ENCODE measurements at regions not wholly inside any gene's neighbourhood (a gene's known extent, or its start where the extent isn't known, plus 50 kb on each side); places are given as distances from the start of the nearest gene placed in this dataset.
"Not testable (repeated sequence)": the region's sequence is repeated elsewhere in the genome, so short reads cannot be mapped to it uniquely, and the experiment has no call there.

DNA sequence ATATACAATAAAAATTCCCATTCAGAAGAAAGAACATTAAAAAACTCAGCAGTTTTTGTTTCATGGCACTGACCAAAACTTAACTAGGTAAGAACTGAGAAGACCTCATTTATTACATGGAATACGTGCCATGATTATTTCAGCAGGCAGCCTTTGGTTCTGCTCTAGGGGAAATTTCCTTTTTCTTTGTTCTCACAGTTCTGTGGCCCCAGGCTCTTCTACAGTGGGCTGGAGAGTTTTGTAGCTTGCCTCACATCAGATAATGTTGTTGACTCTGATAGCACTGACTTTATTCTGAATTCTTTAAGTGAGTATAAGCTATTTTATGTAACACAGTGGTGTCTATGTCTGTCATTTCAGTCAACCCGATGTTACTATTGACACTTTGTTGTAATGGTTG lies 844.3 kb downstream of the TBC1D32 start:
- DNase-seq: no peak

DNA sequence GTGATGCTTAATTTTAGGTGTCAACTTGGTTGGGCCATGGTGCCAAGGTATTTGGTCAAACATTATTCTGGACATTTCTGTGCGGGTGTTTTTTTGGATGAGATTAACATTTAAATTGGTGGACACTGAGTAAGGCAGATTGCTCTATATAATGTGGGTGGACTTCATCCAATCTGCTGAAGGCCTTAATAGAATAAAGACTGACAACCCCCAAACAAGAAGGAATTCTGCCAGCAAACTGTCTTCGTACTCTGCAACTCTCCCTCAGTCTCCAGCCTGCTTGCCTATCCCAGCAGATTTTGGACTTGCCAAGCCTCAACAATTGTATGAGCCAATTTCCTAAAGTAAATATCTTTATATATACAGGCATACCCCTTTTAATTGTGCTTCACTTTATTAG lies 850.1 kb downstream of the TBC1D32 start:
- DNase-seq: no peak

DNA sequence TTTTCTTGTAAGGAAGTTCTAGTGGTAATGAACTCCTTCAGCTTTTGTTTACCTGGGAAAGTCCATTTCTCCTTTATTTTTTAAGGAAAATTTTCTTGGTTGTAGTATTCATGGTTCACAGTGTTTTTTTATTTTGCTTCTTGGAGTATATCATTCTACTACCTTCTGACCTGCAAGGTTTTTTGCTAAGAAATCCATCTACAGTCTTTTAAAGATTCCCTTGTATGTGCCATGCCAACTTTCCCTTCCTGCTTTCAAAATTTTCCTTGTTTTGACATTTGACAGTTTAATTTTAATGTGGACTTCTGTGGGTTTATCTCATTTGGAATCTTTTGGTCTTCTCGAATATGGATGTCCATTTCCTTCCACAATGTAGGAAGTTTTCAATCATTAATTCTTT lies 855.6 kb downstream of the TBC1D32 start:
- no peak for DNase-seq

DNA sequence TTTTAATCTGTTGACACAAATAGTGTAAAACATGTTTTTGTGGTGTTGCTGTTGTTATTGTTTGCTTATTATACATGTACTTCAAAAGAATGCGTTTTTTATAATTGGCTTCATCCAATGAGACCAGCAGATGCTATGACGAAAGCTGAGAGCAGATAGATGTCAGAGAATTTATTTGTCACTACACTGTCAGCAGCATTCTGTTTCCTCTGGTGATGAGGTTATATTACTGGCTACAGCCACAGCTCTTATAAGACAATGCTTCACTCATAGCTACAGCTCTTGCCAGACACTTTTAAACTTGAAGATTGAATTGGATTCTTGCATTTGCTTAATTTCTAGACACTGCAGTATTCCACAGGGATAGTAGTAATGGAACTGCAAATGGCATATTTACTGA lies 860.5 kb downstream of the TBC1D32 start:
- no peak for DNase-seq

DNA sequence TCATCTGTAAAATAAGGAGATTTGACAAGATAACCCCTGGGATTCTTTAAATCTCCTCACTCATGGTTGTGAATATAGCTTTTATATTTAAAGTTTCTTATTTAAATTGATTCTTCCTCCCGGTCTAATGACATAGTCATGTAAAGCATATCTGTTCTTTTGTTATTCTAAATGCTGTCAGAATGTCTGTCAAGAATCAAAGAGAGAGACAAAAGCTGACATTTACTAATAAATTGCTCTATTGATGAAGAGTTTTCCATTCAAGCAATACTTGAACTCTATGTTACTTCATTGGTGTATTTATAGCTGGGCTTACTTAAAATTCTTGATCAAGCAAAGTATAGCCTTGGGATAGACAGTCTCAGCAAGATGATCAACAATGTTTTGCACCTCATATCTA lies 865.8 kb downstream of the TBC1D32 start:
- DNase-seq: no peak

DNA sequence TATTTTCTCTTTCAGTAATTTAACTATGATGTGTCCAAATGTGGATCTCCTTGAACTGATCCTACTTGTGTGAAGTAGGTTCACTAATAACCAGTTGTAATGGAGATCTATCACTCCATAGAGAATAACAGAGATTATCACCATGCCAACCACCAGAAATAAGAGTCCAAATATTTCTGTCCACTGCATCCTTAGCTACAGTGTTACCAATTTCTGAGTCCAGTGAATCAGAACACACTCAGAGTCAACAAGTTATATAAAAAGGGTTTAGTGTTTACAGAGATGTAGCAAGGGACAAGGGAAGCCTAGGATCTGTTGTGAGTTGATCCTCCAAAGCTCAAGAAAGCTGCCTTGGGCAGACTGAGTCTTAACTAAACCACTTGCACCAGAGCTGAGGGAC lies 882.8 kb downstream of the TBC1D32 start:
- DNase-seq: no peak

DNA sequence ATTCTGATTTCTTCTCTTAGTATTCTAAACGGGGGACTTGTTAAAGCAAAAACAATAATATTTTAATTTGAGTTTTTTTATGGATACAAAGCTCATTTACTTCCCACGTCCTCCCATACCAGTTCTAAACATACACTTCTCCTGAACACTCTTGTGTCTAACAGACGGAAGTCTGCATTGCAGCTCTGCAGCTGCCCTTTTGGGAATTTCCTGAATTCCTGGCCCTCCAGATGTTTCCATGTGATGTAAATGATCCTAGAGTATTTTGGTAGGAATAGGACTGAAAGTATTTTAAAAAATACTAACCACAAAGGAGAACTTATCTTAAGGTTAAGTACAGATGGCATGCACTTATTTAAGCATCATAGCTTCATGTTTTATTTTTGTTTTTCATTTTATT lies 886.7 kb downstream of the TBC1D32 start:
- DNase-seq: no peak

DNA sequence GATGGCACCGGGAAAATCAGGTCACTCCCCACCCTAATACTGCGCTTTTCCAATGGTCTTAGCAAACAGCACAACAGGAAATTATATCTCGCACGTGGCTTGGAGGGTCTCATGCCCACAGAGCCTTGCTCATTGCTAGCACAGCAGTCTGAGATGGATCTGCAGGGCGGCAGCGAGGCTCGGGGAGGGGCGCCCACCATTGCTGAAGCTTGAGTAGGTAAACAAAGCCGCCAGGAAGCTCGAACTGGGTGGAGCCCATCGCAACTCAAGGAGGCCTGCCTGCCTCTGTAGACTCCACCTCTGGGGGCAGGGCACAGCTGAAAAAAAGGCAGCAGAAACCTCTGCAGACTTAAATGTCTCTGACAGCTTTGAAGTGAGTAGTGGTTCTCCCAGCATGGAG lies 901.4 kb downstream of the TBC1D32 start:
- not testable (repeated sequence) for DNase-seq

DNA sequence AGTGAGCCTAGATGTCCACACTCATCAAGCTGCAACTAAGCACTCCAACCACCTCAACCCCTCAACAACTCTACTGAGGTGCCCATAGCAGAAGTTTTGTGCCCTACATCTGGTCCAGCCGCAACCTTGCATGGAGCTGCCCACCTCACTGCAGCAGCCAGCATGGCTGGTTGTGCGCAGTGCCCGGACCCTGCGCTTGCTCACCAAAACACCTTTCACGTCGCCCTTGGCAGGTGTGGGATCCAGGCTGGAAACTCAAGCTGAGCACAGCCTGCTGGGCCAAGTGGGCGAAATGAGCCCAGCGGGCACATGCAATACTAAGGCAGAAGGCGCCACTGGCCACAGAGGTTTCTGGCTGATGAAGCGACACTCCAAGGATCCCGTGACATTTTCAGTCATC lies 902.4 kb downstream of the TBC1D32 start:
- DNase-seq: no peak

DNA sequence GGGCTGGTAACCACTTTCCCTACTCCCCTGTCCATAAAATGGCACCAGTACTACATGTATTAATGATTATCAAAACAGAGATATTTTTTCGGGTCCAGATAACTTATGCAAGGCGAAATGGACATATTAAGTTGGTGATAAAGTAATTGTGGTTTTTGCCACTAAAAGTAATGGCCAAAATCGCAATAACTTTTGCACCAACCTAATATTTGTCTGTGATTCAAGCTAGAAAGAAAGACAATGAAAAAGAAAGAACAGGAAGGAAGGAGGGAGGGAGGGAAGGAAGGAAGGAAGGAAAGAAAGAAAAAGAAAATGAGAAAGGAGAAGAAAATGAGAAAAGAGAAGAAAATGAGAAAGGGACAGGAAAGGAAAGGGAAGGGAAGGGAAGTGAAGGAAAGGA lies 922.9 kb downstream of the TBC1D32 start:
- no peak for DNase-seq

DNA sequence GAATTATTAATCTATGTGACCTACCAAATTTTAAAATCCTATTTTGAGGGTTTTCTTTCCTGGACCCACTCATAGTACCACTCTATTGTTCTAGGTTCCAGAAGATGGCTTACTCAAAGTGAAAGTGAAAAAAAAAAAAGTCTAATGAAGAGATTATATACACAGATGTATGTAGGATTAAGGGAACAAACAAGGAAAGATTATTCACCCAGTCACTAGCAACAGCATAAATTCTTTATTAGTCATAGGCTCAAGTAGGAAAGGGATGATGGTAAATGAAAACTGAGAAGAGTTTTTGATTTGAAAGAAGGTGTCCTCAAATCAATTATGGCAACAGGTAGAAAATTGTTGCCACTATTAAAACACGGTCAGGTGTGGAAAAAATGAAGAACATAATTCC lies 923.7 kb downstream of the TBC1D32 start:
- DNase-seq: no peak

DNA sequence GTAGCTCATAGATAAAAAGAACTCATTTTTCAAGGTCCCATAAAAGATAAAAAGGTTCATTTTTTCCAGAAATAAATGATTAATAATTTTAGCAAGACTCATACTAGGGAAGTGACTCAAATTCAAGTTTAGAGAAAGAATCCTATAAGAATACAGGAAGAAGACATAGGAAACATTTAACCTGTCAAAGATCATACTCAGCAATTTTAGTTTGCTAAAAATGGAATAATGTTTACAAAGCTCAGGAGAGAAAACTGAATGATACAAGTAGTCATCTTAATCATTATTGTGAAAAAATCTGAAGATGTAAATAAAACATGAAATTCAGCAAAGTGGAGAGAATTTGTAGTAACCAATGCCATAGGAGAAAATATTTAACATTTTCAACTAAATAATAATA lies 926.6 kb downstream of the TBC1D32 start:
- DNase-seq: no peak

DNA sequence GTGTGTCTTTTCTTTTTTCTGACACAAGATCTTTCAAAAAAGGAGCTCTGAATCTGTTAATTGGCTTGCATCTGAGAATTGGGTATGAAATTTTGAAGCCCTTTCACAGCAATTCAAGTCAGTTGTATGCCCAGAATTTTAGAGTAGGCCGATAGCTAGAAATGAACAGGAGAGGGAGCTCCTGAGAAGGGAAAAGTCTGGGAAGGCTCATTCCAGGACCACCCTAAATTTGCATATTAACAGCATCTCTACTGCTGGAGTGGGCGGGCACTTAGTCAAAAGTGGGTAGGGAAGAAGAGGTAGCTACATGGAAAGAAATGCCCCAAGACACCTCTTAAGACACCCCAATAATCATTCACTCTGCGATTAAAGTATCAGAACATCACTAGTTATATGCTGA lies 928.3 kb downstream of the TBC1D32 start:
- no peak for DNase-seq

DNA sequence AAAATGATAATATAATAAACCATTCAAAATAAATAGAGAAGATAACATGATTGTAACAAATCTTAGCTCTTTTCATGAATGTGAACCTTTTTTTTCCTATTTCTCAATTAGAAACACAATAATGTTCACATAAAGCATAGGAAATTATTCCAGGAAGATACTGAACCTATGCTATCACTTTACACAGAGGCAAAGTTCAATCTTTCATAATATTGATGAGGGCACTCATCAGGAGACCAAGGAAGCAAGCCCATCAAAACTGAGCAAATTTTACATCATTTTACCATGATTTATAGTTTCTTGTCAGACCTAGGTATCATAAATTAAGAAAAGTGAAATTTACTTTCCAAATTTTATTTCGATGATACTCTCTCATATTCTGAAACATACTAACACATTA lies 938.5 kb downstream of the TBC1D32 start:
- DNase-seq: no peak

DNA sequence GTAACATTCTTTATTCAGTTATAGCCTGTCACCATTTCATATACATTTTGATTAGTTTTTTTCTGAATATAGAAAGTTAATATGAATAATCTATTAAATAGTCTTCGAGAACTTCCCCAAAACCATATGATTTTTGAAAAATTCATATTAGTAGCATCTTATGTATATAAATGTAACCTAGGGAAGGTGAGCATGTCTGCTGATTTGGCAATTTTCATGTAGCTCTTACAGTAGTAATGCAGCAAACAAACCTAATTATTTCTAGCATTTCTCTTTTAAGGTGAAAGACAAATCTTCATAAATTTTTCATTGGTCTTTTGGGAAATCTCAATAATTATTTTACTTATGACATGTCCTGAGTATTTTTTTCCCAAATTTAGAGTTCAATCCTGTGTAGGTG lies 939.0 kb downstream of the TBC1D32 start:
- no peak for DNase-seq

DNA sequence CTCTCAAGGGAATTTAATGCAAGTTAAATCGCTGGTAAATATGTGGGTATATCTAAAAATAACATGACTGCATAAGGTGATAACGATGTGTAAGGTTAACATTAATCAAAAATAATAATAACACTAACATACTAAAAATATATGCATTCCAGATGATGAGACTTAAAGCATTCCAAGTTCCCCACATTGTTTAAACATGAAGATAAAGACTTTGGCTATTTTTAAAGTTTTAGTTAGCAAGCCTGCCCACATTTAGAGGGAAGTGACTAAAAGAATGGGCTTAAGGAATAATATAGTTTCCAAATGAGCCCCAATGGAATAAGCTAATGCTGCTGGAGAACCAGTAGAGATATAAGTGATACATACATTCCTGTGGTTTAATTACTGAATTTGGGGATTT lies 941.3 kb downstream of the TBC1D32 start:
- no peak for DNase-seq

DNA sequence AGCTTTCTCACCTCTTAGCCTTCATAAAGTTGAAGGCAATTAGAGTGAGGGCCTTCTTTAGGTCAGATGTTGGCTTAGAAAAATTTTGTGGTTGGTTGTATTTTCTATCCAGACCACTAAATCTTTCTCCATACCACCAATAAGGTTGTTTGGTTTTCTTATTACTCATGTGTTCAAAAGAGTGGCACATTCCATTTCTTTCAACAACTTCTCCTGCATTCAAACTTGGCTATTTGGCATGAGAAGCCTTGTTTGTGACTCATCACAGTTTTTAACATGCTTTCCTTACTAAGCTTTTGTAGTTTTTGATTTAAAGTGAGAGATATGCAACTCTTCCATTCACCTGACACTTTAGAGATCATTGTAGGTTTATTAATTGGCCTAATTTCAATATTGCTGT lies 949.6 kb downstream of the TBC1D32 start:
- no peak for DNase-seq

DNA sequence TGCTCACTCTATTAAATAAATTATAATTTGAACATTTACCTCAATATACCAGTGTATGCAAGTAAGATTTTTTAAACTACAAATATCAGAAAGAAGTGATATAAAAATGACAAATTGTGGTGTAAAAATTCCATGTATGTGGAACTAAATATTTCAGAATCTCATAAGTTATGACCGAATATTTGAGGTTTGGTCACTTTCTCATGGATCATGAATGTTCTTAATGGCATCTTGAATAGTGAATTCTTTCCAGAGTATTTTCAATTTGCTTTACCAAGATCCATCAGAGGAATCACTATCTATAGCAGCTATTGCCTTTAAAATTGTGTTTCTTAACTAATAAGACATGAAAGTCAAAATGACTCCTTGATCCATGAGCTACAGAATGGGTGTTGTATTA lies 950.6 kb downstream of the TBC1D32 start:
- no peak for DNase-seq

DNA sequence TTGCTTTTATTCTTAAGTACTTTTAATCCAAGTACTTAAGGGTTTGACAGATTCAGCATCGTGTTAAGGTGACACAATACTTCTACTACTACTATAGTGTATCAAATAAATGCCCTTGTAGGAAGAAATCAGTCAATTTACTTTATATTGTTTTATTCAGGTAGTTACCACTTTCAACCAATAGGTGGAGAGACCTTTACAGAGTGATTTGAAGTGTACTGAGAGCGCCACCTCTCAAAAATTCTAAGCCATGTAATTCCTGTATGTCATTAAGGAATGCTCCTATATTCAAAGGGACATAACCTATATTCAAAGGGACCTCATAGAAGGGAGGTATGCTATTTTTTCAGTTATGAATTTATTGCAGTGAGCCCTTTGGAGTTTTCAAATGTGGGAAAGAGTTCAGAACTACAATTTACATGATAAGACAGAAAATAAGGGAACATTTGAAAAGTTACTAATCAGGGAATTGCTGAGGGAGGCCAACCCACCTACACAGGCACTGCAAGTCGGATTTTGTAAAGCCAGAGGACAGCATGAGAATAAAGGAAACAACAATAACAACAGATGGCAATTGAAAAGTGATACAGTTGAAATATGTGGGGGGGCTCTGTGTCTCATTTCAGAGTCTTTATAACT lies 955.6 kb downstream of the TBC1D32 start:
- DNase-seq: no peak

DNA sequence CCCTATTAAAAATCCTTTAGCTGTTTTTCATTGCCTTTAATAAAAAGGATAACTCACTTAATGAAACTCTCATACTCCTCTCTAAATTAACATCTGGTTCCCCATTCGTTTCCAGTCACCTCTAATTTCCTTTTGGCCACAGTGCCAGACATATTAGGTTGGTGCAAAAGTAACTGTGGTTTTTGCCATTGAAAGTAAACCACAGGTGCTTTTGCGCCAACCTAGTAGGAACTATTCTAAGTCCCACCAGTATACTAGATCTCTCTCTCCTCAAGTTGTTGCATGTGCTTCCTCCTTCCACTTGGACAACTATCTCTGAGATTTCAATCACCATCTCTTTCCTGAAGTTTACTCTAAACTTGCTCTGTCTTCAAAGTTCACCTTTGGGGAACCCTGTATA lies 961.1 kb downstream of the TBC1D32 start:
- DNase-seq: no peak

DNA sequence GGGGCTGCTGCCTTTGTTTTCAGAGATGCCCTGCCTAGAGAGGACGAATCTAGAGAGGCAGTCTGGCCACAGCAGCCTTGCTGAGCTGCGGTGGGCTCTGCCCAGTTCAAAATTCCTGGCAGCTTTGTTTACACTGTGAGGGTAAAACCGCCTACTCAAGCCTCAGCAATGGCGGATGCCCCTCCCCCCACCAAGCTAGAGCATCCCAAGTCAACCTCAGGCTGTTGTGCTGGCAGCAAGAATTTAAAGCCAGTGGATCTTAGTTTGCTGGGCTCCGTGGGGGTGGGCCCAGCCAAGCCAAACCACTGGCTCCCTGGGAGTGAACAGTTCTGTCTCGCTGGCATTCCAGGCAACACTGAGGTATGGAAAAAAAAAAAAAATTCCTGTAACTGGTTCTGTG lies 970.9 kb downstream of the TBC1D32 start:
- DNase-seq: no peak

DNA sequence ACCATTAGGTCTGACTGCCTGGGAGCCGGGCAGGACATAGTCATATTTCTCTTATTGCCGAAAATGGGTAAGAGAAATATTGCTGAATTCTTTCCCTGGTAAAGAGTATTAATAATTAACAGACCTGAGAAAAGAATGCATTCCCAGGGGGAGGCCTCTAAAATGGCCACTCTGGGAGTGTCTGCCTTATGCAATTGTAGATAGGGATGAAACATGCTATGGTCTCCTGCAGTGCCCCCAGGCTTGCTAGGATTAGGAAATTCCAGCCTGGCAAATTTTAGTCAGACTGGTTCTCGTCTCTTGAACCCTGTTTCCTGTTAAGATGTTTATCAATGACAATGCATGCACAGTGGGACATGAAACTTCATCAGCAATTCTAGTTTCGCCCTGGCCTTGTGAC lies 975.7 kb downstream of the TBC1D32 start:
- DNase-seq: not testable (repeated sequence)

DNA sequence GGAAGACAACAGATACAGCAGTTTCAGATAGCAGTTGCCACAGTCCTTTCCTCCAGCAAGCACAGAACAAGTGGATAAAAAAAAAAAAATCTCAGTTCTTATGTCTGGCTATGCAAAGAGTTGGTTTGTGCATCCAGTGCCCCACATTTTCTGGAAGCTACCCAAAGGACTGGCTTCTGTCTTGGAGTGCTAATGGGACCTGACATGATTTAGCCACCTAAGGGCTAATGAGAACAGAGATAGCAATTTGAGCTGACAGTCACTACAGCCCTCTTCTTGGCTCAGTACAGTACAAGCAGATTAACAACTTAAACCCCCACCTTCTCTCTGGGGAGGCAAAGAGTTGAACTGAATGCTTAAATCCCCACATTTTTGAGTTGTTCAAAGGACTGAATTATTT lies 976.8 kb downstream of the TBC1D32 start:
- no peak for DNase-seq

DNA sequence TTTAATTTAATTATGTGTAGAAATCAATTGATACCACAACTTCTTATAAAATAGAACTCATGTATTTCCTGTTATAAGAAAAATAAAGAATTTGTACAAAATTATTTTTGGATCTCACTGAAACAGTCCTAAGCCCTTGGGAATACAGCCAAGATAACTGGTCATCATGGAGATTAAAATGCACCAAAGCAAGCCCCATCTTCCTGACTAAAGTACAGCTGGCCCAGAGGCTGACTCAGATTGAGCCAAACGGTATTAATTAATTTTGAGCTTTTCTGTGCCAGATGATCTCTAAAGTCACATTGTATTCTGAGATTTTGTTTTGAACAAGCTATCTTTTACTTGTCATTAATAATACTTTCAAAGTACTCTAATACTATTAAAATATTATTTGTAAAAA lies 978.5 kb downstream of the TBC1D32 start:
- no peak for DNase-seq

DNA sequence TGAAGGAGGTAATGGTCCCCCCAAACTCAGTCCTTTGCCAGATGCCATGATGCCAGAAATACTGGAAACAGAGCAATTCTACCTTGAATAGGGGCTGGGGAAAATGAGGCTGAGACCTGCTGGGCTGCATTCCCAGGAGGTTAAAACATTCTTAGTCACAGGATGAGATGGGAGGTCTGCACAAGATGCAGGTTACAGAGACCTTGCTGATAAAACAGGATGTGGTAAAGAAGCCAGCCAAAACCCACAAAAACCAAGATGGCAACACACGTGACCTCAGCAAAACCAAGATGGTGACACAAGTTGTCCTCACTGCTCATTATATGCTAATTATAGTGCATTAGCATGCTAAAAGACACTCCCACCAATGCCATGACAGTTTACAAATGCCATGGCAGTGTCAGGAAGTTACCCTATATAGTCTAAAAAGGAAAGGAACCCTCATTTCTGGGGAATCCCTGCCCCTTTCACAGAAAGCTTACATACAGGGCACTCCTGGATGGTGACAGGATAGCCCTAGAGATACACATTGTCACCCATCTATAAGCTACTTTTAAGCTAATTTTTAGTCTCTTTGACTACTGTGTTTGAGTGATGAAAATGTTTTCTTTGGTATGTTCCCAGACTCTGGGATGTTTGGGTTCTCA lies 979.7 kb downstream of the TBC1D32 start:
- DNase-seq: no peak

Data from activated CD8-positive, alpha-beta memory T cell treated with anti-CD3 and anti-CD28 coated beads, Interleukin-2, amount 50 U/mL, for 48 hours (primary cell).